HepG2 (cell line): ENCODE measurements at regions not wholly inside any gene's neighbourhood (a gene's known extent, or its start where the extent isn't known, plus 50 kb on each side); places are given as distances from the start of the nearest gene placed in this dataset.

ENCODE experiments used
- ATAC-seq: fragments of 200-7000 bp; cut with Tn5 transposase; 3 replicates; pipeline ENCODE4 v1.9.1; 2020; ENCODE audit warnings: mild to moderate bottlenecking, moderate library complexity
- BruUV-seq: library from RNA; stranded (reverse); fragments of 400-500 nt; replicated peaks from 2 replicates; lab custom pipeline; 2021; lab: Mats Ljungman, UMichigan
- CTCF ChIA-PET: fragments of 300-600 bp; formaldehyde crosslinking; extraction: SDS; loops from one replicate; lab custom pipeline; 2021; ENCODE audit warnings: low total read pairs, inconsistent platforms, low intra/inter-chr PET ratio; lab: Yijun Ruan, JAX
- POLR2A ChIA-PET: fragments of 350-600 bp; sonication (Branson Sonifier 250); formaldehyde crosslinking; loops from one replicate; lab custom pipeline; 2020; ENCODE audit warnings: antibody characterized with exemption, inconsistent platforms; lab: Yijun Ruan, JAX
- DNase-seq: peaks from one replicate; pipeline ENCODE4 v3.0.0-alpha.2; 2015; ENCODE audit warnings: low spot score
- FAIRE-seq: peaks from 3 replicates; lab custom pipeline; 2011; peaks lifted over from hg19 to GRCh38; lab: Jason Lieb, UNC
- H2AFZ ChIP-seq: one replicate; pipeline ENCODE4 v1.6.1; 2011; ENCODE audit warnings: low read length, inconsistent platforms
- H3K27ac ChIP-seq: fragments of 300-600 bp; 3 replicates; pipeline ENCODE4 v1.8.0; 2011; ENCODE audit warnings: mixed run types, mild to moderate bottlenecking, mixed read lengths, low read length, inconsistent platforms; ENCODE audit not compliant: insufficient read depth; ENCODE audit errors: extremely low read length
- H3K27me3 ChIP-seq, 2 experiments: fragments of 200-600 bp in 1 of 2; 2 replicates in 1 of 2; 3 replicates in 1 of 2; pipeline versions ENCODE4 v1.6.0 to v1.8.0; 2011; ENCODE audit warnings: low read length in 2 of 2, mild to moderate bottlenecking in 2 of 2, moderate library complexity in 2 of 2, inconsistent platforms in 1 of 2; ENCODE audit not compliant: insufficient read depth in 2 of 2, control insufficient read depth in 1 of 2
- H3K36me3 ChIP-seq, 2 experiments: fragments of 200-600 bp in 1 of 2; replicated peaks in 1 of 2; 2 replicates in 1 of 2; 3 replicates in 1 of 2; pipeline versions ENCODE4 v1.5.1 to v1.8.0; 2011; ENCODE audit warnings: low read length in 2 of 2, inconsistent platforms in 1 of 2; ENCODE audit not compliant: insufficient read depth in 2 of 2, control insufficient read depth in 1 of 2
- H3K4me1 ChIP-seq: 2 replicates; pipeline ENCODE4 v1.5.1; 2012; ENCODE audit warnings: low read length, inconsistent platforms; ENCODE audit not compliant: insufficient read depth
- H3K4me2 ChIP-seq: 2 replicates; pipeline ENCODE4 v1.6.0; 2011; ENCODE audit warnings: low read depth, low read length, inconsistent platforms
- H3K4me3 ChIP-seq, 3 experiments: fragments of 200-600 bp in 1 of 3; sonication (generic), shearing (Covaris generic) in 1 of 3; replicated peaks in 1 of 3; 2 replicates each; pipeline ENCODE4 v1.5.1; 2011 to 2016; ENCODE audit warnings: low read length in 3 of 3, inconsistent platforms in 2 of 3, low read depth in 2 of 3, mild to moderate bottlenecking in 2 of 3, control low read depth in 1 of 3, mixed read lengths in 1 of 3; ENCODE audit not compliant: insufficient read depth in 1 of 3
- H3K79me2 ChIP-seq: one replicate; pipeline ENCODE4 v1.6.1; 2011; ENCODE audit warnings: low read length, inconsistent platforms; ENCODE audit not compliant: insufficient read depth
- H3K9ac ChIP-seq: 2 replicates; pipeline ENCODE4 v1.6.0; 2011; ENCODE audit warnings: mild to moderate bottlenecking, low read depth, low read length, inconsistent platforms; ENCODE audit not compliant: insufficient read depth
- H3K9me3 ChIP-seq: 2 replicates; pipeline ENCODE4 v1.5.1; 2012; ENCODE audit warnings: mild to moderate bottlenecking, low read length
- H4K20me1 ChIP-seq: 2 replicates; pipeline ENCODE4 v1.6.0; 2011; ENCODE audit warnings: inconsistent platforms, mild to moderate bottlenecking, low read length, moderate library complexity; ENCODE audit not compliant: insufficient read depth
- ATF7-NPFF ChIP-seq: sonication (generic); formaldehyde crosslinking; IDR thresholded peaks from 2 replicates; pipeline ENCODE4 v1.8.1; 2023; ENCODE audit warnings: mild to moderate bottlenecking, low read depth, missing genetic modification reagents, moderate library complexity
- KLF13 ChIP-seq: sonication (generic); formaldehyde crosslinking; IDR thresholded peaks from 2 replicates; pipeline ENCODE4 v1.4.0; 2020; ENCODE audit warnings: mild to moderate bottlenecking, missing genetic modification reagents
- PPARG ChIP-seq: conservative IDR thresholded peaks from 2 replicates; pipeline ENCODE4 v1.6.1; 2016; ENCODE audit warnings: missing biosample characterization, missing genetic modification reagents
- THRA ChIP-seq: sonication (generic); formaldehyde crosslinking; IDR thresholded peaks from 2 replicates; pipeline ENCODE4 v1.4.0; 2020; ENCODE audit warnings: missing genetic modification reagents, borderline replicate concordance
- ZBTB3 ChIP-seq: sonication (generic); formaldehyde crosslinking; IDR thresholded peaks from 2 replicates; pipeline ENCODE4 v1.4.0; 2020; ENCODE audit warnings: low read depth, mild to moderate bottlenecking, moderate library complexity, missing genetic modification reagents, borderline replicate concordance
- ZNF142 ChIP-seq: sonication (generic); formaldehyde crosslinking; IDR thresholded peaks from 2 replicates; pipeline ENCODE4 v1.4.0; 2020; ENCODE audit warnings: missing genetic modification reagents
- ZNF281 ChIP-seq: sonication (generic); formaldehyde crosslinking; IDR thresholded peaks from 2 replicates; pipeline ENCODE4 v1.4.0; 2020; ENCODE audit warnings: missing genetic modification reagents, borderline replicate concordance
- ZNF562 ChIP-seq: sonication (generic); formaldehyde crosslinking; IDR thresholded peaks from 2 replicates; pipeline ENCODE4 v1.8.0; 2022; ENCODE audit warnings: missing genetic modification reagents, borderline replicate concordance
- WGBS: methylation state at CpG from one replicate; pipeline ENCODE4 v1.1.6; 2017; ENCODE audit warnings: low lambda C conversion rate; 5-methylcytosine and 5-hydroxymethylcytosine counted together
- in situ Hi-C: cut with HindIII; loops from 2 replicates; pipeline ENCODE4 v1.10.0; 2017; ENCODE audit warnings: low pct_unique_long_range_greater_than_20kb; ENCODE audit not compliant: extremely low pct_ligation_motif_present
- intact Hi-C: fragments of 100-400 bp; cut with micrococcal nuclease; formaldehyde crosslinking; loops from one replicate; pipeline ENCODE4 v1.10.0; 2022; ENCODE audit not compliant: unreplicated experiment

GRCh38 chr5:61619289-61619688 is 287.2 kb downstream of the ZSWIM6 start:
- ATAC-seq (no peak), DNase-seq (no peak), FAIRE-seq (no peak)
- intact Hi-C loops = no loop called here
- no peaks in the 10 kb centered on the region for H3K79me2 ChIP-seq
- H2AFZ ChIP-seq = no peak overlapping the region
- in situ Hi-C loops = no loop called here
- H3K9ac ChIP-seq = no peak overlapping the region
- H3K27me3 ChIP-seq = peaks cover 0 to 8% of the 10 kb centered on the region in 2 experiments; a peak in 3 of 5 replicates
- H4K20me1 ChIP-seq = no peaks in the 10 kb centered on the region
- ChIA-PET CTCF (no interaction called here), POLR2A (no interaction called here)
- no peaks in the 10 kb centered on the region for H3K36me3 ChIP-seq
- no peaks in the 10 kb centered on the region for H3K4me1 ChIP-seq
- no TSS peak for BruUV-seq
- no peak overlapping the region for H3K4me2 ChIP-seq
- no peaks in the 10 kb centered on the region for H3K9me3 ChIP-seq
- TF ChIP-seq ATF7-NPFF (CRISPR knock-in tag) (no peak), ZBTB3 (no peak), ZNF562 (CRISPR knock-in tag) (no peak), PPARG (no peak), ZNF281 (CRISPR knock-in tag) (no peak), THRA (no peak), ZNF142 (no peak), KLF13 (no peak)
- no peak overlapping the region for H3K27ac ChIP-seq
- WGBS = 4% methylated on average over 3 of the region's 3 CpGs
- H3K4me3 ChIP-seq = no peak overlapping the region
